GM18502 (cell line): ENCODE measurements at regions not wholly inside any gene's neighbourhood (a gene's known extent, or its start where the extent isn't known, plus 50 kb on each side); places are given as distances from the start of the nearest gene placed in this dataset.

Experiments
- ATAC-seq: cut with Tn5 transposase; IDR thresholded peaks from one replicate; pipeline ENCODE4 v1.9.1; 2021; ENCODE audit warnings: mild to moderate bottlenecking; ENCODE audit not compliant: unreplicated experiment, poor library complexity

DNA sequence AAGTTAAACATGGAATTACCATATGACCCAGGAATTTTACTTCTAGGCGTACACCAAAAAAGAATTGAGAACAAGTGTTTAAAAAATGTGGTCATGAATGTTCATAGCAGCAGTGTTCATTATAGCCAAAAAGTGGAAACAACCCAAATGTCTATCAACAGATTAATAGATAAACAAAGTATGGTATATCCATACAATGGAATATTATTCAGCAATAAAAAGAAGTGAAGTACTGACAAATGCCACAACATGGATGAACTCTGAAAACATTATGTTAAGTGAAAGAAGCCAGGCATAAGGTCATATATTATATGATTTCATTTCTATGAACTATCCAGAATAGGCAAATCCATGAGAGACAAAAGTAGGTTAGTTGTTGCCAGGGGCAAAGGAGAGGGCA is 141.7 kb upstream of the NAV2 start:
- ATAC-seq: no peak

DNA sequence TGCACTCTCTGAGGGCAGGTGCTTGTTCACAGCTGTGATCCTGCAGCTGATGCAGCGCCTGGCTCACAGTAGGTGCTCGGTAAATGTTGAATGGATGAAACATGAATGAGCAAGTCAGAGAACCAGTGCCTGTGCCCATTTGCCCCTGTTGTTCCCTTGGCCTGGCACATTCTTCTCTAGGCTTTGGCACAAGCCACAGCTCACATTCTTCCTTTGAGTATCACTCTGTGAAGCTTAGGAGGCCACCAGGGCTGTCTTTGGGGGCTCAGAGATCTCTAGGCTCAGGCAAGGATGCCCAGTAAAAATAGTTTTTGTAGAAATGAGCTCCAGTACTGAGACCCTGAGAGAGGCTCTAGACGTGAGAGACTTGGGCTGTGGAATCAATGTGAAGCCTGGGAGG is 144.6 kb upstream of the NAV2 start:
- ATAC-seq: no peak

DNA sequence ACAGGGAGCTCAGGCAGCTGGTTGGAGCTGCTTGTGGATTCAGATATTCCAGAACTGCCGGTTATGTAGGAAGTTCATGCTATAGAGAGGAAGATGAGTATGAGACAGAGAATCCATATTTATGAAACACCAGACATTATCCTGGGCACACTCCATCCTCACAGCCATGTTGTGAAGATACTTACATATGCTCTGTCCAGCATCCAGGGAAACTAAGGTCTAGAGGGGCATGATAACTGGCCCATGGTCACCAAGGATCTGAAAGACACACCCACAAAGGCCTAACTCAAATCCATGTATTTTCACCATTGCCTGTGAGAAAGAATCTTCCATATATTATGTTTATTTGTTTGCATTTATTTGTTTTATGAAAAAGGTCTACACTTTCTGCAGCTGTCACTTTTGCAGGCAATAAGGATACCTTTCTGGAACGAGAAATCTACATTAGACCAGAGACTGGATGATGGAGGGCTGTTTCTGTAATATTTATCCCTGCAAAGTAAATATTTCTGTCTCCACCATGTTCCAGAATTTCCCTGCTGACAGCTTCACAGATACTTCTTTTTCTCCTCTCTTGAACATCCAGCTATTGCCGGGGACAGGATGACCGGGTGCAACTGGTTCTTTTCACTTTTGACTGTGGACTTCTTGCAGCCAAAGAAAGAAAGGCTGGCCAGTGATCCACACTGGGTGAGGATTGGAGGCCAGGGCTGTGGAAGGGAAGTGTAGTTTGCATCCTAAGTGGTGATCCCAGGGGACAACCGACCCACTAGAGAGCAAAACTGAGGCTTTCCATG is 145.9 kb upstream of the NAV2 start:
- no peak for ATAC-seq

DNA sequence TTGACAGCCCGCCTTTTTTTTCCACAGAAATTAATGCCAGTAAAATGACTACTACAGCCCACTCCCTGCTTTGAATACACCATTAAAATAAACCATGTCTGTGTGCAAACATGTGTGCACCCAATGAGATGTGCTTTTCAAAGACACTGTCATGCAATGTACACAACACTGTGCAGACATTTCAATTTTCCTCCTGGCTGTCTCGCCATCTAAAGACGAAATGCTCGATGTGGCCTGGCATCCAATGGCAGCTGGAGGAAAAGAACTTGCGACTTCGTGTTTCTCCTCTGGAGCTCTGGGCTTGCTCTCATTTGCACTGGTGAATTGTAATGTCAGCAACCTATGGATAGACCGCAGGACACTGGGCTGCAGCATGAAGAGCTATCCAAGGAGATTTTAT is 147.0 kb upstream of the NAV2 start:
- ATAC-seq: no peak

DNA sequence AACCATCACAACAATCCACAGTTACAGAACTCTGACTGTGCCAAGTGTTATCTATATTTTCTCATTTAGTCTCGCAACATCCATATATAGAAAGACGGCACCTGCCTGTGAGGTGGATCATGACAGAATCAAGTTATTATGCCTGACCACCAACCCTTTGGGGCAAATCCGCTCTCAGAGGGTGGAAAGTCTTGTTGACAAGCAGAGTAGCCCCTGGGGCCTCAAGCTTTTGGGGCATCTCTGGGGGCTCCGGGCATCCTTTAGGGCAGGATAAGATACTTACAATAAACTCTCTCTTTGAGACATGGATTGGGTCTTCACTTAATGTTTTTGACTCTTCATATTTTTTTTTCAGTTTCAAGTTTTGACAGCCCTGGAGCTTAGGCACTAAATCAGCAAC is 150.5 kb upstream of the NAV2 start:
- ATAC-seq: no peak

DNA sequence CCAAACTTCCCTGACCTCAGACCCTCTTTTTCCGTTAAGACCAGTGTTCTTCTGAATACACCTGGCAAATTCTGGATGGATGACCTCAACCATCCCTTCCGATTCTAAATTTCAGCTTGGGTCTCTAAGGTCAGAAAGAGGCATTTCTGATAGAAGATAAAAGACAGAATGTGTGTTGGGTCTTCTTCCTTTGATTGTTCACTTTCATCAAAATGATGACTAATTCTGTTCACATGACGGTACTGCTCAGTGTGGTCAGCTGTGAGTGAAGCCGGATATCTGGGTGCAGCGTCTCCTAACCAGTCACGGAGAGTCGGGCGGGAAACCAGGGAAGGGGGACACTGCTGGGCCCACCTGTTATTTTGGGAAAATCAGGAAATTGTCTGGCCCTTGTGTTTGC is 151.6 kb upstream of the NAV2 start:
- ATAC-seq: no peak

DNA sequence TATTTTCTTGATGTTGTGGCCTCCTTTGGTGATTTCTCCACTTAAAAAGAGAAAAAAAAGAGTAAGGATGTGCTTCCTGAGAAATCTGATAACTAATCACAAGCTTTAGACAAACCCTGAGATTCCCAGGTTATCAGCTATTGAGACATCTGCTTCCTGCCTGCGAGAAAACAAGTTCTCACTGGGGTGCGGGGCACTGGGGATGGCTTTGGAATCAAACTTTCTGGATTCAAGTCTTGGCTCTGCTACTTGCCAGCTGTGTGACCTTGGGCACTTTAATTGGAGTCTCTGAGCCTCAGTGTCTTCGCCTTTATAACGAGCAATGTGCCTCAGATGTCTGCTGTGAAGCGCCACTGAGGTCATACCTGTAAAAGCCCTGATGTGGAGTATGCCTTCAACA is 152.5 kb upstream of the NAV2 start:
- no peak for ATAC-seq

DNA sequence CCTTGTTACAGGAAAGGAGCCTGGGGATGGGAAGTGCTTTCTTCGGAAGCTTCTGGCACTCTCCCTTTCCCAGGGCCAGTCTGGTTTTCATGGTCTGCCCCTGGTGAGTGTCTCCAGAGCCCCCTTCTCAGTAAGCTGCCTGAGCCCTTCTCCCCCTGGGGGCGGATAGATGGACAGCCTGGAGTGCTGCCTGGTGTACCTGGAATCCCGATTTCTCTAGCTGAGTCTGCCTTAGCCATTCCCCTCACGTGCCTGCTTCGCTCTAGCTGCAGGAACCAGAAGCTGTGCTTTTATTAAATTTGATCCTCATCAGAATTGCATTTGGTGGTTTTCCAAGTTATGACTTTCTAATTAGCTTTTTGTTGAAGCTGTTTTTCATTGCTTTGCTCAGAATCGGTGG is 152.9 kb upstream of the NAV2 start:
- ATAC-seq: no peak

DNA sequence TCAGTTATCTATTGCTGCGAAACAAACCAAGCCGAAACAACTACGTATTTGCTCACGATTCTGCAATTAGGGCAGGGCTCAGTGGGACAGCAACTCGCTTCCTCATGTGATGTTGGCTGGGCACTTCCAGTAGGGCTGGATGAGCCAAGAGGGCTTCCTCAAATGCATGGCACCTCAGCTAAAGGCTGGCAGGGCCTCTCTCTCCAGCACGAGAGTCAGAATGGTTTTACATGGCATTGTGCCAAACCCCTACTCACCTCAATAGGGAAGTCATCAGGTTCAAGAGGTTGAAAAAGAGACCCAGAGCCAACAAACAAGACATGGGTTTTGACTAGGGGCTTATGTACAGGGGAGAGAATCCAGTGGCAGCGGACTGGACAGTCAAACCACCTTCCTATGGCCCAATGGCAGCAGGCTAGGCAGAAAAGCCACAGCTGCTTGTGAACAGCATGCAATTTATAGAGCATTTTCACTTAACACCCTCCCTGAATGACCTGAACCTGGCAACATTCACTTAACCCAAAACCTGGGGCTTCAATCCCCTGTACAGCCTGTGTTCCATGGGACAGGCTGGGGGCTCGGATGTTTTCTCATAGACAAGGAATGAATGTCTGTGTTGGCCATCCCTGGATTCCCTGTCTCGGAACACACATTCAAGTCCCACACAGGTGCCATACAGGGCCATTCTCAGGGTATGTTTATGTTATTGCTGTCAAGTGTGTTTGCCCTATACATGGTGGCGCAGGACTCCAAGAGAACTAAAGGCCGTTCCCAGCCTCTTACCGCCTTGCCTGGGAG is 154.2 kb upstream of the NAV2 start:
- ATAC-seq: no peak

DNA sequence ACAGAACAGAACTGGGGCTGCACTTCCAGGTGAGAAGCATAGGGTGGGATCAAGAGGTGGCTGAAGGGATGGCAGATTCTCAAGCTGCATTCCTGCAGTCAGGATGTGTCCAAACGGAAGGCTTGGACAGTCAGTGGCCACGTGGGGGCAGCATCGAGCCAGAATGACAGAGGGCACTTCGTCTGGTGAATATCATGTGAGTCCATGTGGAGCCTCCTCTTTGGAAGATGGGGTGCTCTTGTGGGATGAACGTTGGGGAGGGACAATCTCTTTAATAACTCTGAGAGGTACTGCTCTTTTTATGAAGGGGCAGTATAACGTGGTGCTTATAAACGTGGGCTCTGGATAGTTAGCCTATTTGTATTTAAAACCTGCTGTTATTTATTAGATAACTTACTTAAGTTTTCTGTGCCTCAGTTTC is 154.9 kb upstream of the NAV2 start:
- ATAC-seq: peak; percentile 64

DNA sequence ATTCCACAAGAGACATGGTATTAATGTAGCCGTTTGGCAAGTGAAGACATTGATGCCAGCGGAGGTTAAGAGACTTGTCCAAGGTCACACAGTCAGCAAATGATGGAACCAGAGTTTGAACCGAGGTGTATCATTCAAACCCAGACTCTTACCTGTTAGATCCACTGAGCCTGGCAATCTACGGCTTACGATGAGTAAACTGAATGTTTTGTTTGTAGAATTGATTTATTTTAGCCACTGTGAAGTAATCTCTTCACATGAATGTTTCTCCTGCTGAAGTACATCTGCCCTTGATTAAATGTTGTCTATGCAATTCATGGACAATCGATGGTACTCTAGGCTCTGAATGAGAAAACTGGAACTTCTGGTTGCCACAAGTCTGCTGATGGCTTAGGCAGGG is 155.5 kb upstream of the NAV2 start:
- ATAC-seq: no peak

DNA sequence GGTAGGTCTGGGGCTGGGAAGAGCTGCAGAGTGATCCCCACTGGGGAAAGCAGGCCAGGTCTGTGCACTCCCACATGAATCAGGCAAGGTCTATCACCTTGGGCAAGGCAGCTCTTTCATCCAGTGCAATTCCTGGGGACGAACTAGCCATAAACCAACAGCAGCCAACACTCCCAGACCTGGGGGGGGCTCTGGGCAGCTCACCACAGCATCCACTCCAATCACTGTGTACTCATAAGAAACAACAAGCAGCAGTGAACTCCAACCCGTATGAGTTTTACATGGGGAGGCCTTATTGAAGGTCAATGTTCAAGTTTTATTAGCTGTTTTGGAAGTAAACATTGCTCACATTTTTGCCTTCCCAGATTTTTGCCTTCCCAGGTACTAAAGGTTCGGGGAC is 157.4 kb upstream of the NAV2 start:
- ATAC-seq: no peak

DNA sequence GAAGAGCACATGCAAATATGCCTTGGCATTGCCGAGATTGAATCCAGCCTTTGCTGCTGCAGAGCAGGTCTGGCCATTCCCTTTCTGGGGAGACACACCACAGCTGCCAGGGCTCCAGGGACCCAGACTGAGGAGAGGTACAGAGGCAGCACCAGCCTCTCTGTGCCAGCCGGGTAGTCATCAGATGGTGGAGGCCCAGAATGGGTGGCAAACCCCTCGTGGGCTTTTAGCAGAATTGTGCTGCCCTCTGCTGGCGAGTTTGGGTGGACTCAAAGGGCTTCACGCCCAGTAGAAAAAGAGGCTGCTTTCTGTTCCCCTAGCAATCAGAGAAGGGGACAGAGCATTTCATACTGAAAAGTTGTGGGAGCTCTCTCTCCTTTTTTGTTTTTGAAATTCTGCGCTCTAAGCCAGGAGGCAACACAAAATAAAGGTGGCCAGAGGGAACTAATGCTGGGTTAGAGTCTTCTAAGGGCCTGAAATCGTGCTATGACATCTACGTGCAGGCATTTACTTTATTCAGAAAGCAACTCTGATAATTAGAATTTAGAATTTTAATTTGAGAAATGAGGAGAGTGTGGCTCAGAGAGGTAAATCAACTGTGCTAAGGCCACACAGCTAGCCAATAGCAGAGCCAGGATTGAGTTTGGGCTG is 158.8 kb upstream of the NAV2 start:
- ATAC-seq: peak; percentile 67

DNA sequence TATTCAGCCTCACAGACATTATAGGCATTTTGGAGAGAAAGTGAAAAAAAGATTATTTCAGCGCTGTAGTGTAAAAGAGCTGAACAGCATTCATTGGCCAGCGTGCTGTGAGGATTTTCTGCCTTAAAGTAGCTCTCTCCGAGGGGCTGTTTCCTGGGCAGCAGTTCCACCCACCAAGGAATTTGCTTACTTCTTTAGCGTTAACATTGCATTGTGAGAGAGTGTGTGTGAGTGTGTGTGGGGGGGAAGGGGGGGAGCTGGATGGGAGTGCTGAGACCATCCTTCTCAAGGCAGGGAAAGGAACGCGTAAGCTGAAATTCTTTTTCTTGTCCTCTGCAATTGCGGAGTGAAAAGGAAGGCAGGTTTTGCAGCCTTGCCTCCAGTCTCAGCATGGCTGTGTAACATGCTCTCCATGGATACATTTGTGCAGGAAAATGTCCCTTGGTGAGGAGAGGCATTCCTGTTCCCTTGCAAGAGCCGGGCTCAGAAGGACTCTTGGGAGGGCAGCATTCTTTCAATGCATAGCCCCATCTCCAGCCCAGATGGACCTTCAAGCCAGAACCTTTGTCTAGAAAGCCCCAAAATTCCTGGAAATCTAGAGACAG is 159.9 kb upstream of the NAV2 start:
- no peak for ATAC-seq

DNA sequence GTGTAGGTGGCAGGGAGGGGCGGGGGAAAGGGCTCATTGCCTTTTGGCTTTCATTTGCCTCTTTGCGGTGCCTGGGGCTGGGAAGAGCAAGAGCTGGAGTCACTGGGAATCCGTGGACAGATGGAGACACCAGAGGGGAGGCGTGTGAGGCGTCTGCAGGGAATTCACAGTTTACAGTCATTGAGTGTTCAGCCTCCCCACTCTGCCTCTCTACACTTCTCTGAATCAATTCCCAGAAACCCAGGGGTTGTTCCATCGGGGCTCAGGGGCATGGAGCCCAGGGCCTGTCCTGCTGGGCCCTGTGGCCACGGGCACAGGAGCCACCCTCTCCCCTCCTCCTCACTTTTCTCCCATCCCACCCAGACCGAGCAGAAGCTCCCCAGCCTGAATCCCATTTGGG is 160.5 kb upstream of the NAV2 start:
- ATAC-seq: no peak

DNA sequence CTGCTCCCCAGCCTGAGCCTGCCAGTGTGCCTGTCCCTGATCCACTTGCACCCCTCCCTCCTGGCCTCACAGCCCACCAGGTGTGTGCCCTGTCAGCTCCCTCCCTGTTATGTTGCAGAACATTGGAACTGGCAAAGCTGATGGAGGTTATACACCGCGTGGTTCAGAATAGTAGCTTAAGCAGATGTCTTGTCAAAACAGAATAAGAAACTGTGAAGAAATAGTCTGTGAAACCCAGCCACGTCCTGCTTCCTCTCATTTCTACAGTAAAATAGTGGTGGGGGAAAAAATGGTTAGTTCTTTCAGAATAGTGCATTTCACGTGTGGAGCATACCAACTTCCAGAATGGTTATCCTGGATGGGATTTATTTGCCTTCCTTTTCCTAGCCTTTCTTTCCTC is 161.2 kb upstream of the NAV2 start:
- ATAC-seq: peak; percentile 58

DNA sequence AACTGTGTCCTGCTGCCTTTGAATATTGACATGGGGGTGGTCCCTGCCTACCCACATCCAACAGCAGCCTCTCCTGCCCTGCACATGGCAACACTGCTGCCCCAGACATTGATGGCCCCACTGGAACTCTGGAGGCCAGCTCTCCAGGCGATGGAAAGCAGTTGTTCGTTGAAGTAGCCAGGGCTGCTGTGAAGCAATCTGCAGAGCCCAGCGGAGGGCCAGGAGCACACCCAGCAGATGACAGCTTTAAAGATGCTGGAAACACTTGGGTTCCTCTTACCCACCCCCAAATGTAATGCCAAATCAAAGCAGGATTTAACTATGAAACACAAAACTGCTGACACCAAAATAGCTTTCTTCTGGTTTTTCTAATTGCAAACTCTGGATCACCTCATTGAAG is 165.6 kb upstream of the NAV2 start:
- ATAC-seq: no peak

DNA sequence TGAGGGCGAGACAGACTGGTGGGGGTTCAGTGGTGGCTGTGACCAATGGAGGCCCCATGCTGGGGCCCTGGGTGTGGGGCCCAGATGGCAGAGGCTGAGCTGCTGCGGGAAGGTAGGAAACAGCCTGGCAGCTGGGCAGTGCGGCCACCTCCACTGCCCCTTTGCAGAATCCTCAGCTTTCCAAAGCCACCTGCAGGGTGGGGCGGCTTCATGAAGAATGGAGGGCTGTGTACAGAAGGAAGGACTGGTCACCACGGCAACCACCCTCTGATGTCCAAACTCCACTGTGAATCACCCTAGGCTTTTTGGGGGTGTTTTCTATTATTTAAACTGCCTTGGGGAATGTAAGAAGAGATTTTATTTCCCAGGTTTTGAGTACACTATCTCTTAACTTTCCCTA is 166.3 kb upstream of the NAV2 start:
- ATAC-seq: no peak

DNA sequence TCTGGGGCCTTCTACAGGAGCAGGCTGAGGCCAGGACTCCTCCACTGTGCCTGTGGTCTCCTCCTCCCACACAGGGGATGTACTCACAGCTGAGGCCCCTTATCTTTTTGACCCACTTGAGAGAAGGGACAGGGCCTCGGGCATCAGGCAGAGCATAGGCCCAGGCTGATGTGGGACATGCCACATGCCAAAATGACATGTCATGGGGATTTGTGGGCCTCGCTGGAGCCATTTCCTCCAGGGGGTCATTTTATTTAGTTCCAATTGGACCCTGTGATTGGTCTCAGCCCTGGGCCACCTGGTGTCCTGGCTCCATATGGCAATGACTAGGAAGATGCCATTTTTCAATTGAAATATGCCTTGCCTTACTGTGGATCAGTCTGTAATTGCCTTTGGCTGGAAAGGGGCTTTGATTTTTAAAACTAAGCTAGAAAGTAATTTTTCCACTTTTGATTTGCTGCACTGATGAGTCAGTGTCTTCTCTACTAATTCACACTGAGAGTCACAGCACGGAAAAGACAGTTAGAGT is 171.1 kb upstream of the NAV2 start:
- ATAC-seq: no peak

DNA sequence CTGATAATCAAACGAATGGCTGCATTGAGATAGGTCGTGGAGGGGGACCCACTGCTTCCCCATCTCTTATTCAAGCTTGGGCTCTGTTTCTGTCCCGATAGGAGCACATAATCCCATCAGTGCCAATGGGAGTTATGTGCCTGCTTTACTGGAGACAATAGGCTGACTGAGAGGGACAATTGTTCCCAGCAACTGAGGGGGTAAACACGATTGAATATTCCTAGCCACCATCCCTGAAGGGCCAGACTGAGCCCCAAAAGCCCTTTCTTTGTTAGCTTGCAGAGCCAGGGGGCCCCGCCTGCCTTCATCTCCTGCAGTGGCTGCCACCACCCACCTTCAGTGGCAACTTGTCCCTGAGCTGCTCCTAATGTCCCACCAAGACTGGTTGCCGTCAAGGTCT is 172.8 kb upstream of the NAV2 start:
- ATAC-seq: no peak
